RPMI8226 (cell line): ENCODE measurements at regions not wholly inside any gene's neighbourhood (a gene's known extent, or its start where the extent isn't known, plus 50 kb on each side); places are given as distances from the start of the nearest gene placed in this dataset.
"Not testable (repeated sequence)": the region's sequence is repeated elsewhere in the genome, so short reads cannot be mapped to it uniquely, and the experiment has no call there.

Source experiments
- DNase-seq: peaks from one replicate; pipeline ENCODE4 v3.0.0-alpha.2; 2015

GRCh38 chr16:80114699-80115098, 426.1 kb upstream of the DYNLRB2 start:
- DNase-seq, result no peak

DNA sequence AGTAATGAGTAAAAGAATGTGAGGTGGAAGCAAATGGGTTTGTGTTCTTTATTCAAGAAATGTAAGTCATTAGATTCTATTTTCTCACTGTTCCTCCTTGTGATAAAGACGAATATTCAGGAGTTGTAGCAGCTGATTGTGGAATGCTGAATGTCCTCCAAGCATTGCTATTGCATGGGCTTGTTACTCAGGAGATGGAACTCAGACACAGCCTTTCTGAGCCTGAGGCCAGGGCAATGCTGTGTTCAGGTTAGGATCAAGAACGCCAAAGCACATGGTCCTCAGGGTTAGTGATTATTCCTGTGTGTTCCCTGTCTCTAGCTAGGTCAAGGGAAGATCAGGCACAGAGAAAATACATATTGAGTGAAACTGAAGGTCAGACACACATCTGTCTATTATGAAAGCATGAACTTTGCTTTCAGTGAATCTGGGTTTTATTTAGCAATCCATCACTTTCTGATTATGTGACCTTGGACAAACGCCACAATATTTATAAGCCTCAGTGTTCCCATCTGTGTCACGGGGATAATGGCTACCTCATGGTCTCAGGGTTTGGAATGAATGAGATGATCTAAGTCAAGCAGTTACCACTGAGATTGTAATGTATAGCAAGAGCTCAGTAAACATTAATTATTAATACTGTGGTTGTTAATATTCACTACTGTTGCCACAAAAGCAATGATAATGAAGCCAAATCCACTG, 426.8 kb upstream of the DYNLRB2 start:
- DNase-seq, result no peak

- no peak for DNase-seq
Observed at GRCh38 chr16:80109581-80109980, 431.2 kb upstream of the DYNLRB2 start.

DNA sequence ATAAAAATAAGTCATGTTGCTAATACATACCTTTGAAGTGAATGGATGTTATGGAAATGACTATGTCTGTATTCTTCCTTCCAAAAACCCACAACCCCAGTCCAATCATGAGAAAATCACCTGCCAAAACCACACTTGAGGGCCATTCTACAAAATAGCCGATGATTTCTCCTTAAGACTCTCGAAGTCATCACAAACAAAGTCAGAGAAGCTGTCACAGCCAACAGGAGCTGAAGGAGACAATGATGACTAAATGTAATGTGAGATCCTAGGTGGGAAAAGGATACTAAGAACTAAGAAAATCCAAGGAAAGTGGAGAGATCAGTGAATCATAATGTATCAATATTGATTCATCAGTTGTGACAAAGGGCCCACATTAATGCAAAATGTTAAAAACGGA, 432.9 kb upstream of the DYNLRB2 start:
- no peak for DNase-seq

GRCh38 chr16:80105751-80106150, 435.0 kb upstream of the DYNLRB2 start:
- no peak for DNase-seq

DNA sequence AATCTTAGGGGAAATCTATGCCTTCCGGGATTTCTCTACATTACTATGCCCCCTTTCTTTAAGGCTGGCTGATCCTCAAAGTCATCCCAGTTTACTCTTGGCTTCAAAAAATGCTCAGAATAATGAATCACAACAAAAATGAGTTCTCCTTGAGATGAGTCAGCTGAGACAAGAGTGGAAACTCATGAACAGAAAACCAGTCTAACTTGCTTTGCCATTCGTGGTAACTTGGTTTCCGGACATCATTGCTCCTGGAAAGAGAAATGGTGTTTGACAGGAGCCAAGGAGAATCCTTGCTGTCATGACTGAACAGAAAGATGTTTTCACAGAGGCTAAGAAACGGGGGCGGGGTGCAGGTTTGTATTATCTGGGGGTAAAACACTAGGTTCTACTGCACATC, 435.6 kb upstream of the DYNLRB2 start:
- DNase-seq, result no peak

- DNase-seq, result no peak
Observed at GRCh38 chr16:80104401-80104800, 436.4 kb upstream of the DYNLRB2 start.

- DNase-seq, result no peak
Observed at GRCh38 chr16:80103463-80103862, 437.3 kb upstream of the DYNLRB2 start.

DNA sequence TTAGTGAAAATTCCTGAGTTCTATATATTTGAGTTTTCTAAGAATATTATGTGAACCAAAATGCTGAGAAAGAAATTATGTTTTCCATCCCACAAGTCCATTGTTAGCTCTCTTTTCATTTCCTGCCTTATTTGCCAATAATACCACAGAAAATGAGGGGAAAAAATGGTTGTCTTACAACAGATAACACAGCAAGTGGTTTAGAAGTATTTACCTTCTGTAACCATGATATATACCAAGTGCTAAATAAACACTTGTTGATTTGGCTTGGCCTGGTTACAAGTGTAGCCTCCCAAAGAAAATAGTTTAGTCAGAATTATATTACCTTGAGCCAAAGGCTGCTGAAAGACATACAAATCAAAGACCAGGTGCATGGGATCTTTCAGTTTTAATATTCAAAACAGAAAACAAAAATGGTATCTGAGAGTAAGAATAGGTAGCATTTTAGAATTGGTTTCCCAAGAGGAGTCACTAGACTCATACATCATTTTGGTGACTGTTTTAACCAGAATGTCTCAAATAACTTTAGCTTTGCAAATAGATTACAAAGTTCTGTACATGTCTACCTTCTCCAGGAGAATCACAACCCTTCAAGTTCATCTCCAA, 439.8 kb upstream of the DYNLRB2 start:
- DNase-seq, result no peak

- no peak for DNase-seq
Observed at GRCh38 chr16:80100186-80100585, 440.6 kb upstream of the DYNLRB2 start.

GRCh38 chr16:80097098-80097497, 443.7 kb upstream of the DYNLRB2 start:
- no peak for DNase-seq

- DNase-seq, result no peak
Observed at GRCh38 chr16:80092681-80093080, 448.1 kb upstream of the DYNLRB2 start.

GRCh38 chr16:80091453-80091852, 449.3 kb upstream of the DYNLRB2 start:
- not testable (repeated sequence) for DNase-seq

DNA sequence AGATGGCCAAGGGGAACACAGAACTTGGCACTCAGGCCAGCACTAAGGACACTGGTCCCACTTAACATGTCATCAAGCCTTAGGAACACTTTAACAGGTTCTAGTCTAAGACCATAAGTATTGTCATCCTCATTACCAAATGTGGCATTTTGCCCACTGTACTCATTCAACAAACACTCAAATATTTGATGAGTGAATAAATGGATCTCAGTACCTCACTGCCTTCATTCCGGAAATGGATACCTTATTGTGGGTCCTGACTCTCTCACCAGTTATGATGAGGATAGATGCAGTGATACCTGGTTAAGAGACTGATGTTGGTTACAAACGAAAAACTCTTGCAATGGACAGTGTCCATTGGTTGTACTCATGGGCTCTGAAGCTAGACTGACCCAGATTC, 455.2 kb upstream of the DYNLRB2 start:
- no peak for DNase-seq

DNA sequence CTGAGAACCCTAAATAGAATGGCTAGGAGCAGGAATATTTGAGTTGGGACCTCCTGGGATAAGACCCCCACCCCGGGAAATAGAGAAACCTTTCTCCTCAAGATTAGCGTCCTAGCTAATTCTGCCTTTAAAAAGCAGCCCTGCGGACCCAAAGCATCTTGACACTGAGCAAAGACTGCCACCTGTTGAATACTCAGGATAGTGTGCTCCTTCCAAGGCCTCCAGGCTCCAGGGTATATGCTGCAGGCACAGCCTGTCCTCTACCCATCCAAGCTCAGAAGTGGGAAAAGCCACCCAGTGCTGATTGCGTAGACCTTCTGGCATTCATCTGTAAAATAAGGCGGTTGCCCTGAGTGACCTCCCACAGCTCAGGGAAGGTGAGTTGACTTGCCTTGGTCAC, 456.2 kb upstream of the DYNLRB2 start:
- no peak for DNase-seq

DNA sequence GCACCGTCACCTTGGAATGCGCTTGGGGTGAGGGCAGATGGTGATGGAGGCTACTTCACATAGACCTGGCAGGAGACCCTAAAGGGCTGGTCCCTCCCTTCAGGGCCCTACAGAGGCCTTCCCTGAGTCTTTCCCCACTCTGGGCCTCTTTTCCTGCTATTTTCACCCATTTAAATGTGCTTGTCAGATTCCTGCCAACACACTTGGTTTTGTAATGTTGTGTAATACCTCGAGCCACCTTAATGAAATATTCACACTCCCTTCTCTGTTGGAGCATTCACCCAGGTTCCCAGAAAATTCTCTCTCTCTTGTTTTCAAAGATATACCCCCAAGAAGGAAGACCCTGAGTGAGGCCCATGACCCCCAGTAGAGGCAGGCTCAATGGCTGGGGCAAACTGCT, 456.6 kb upstream of the DYNLRB2 start:
- DNase-seq, result no peak

DNA sequence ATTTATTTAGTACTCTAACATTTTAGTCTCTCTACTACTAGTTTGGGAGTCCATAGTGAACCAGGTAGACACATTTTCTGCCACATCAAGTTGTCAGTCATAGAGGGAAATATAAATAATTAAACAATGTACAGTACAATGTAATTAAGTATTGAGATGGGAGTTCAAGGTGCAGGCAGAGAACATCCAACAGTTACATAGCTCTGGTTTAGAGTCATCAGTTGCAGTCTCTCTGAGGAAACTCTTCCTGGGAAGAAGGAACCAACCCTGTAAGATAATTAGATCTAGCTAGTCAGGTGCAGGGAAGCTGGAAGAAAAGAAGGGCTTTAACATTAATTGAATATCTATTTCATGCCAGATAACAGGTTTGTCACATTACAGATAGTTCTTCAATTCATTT, 457.9 kb upstream of the DYNLRB2 start:
- DNase-seq, result no peak

- no peak for DNase-seq
Observed at GRCh38 chr16:80081846-80082245, 458.9 kb upstream of the DYNLRB2 start.

- DNase-seq, result no peak
Observed at GRCh38 chr16:80080287-80080851, 460.4 kb upstream of the DYNLRB2 start.

GRCh38 chr16:80079072-80079471, 461.7 kb upstream of the DYNLRB2 start:
- DNase-seq, result no peak

GRCh38 chr16:80077696-80078095, 463.1 kb upstream of the DYNLRB2 start:
- DNase-seq, result no peak

DNA sequence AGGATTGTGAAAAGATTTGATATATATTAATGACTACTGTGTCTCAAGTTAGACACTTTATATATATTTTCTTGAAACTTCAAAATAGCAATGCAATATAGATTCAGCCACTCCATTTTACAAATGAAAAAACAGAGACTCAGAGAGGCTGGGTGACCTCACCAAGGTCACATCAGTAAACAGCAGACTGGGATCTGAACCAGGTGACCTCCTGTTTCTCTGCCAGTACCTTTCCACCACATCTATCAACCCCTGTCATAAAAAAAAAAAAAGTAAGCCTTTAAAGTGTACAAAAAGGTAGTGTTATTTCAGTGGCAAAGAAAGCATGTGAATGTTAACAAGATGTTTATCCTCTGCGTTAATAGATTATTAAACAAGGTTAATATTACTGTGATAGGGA, 466.5 kb upstream of the DYNLRB2 start:
- DNase-seq, result no peak

DNA sequence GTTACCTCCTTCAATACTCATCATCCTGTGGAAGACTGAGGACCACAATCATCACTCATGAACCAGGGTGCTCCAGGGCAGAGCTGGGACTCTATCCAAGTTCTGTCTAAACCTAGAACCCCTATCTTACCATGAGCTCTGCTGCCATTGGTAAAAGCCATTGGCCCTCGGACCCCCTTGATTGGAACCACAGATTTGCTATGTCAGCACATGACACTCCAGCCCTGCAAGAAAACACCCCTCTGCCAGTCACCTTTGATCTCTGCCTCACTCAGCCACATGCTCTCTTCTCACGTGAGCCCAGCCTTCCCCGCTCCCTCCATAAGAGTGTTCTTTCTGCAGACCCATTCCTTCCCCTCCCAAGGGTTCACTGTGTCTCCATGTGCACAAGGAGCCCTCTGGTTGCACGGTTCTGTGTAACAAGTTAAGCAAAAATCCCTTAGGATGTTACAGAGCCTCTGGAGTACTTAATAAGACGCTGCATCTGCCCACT, 468.8 kb upstream of the DYNLRB2 start:
- no peak for DNase-seq

- no peak for DNase-seq
Observed at GRCh38 chr16:80066805-80067580, 466.5 kb upstream of the MAF start.
